Suppressor macrophage (primary cell): ENCODE measurements at regions not wholly inside any gene's neighbourhood (a gene's known extent, or its start where the extent isn't known, plus 50 kb on each side); places are given as distances from the start of the nearest gene placed in this dataset.
A peak's percentile ranks its signal among the peaks of the same experiment; 100 is the strongest.
"Not testable (repeated sequence)": the region's sequence is repeated elsewhere in the genome, so short reads cannot be mapped to it uniquely, and the experiment has no call there.

Experiments
- DNase-seq, 4 experiments: peaks; one replicate each; pipeline ENCODE4 v3.0.0-alpha.2; 2020 to 2022

DNA sequence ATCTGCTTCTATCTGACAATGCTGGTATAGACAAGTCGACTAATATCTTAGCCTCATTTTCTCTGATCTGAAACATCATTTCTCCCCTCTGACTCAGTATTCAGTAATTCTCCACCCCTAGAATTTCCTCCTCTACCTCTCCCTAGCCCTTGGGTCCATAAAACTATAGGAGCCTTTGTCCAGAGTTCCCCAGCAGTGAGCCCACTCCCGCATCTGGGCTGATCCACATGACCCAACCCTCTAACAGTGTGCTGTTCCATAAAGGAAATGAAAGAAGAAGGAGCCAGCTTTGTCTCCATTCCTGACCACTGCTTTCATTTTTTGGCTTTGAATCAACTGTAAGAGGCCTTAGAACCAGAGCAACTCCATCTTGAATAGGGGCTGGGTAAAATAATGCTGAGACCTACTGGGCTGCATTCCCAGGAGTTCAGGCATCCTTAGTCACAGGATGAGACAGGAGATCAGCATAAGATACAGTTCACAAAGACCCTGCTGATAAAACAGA is 222.7 kb upstream of the CDH8 start:
- DNase-seq = not testable (repeated sequence)

DNA sequence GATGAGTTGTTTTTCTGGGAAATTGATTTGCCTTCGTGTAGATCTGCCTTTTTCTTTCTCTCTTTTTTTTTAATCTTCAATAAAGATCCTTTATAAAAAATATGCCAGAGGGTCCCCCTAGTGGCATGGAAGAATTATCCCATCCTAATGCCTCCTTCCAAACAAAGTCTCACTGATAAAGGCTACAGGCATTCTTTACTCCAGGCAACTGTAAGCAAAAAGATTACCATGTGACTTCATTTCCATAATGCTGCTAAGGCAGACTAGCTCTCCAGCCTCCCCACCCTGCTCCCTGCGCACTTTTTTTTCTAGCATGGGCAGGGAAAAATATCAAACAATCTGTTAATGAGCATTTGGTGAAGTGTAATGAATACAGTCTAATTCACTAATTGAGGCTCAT is 220.2 kb upstream of the CDH8 start:
- peak in 2 of 4 experiments; percentile 1 to 3 for DNase-seq

DNA sequence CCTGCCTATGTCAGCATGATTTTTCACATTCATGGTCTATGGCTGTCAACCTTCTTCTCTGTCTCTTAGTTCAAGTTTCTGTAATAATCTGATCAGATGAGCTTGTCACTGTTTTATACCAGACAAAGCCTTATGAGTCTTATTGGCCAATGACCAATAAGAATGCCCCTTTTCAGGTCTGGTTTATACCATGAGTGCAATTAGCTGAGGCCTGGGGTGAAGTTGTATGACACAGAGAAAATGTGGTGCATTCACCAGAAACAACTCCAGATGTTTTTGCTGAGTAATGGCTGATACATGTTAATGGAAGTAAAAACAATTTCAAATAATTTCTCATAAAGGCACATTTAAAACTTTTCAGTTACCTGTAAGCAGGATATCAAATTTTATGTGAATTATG is 218.6 kb upstream of the CDH8 start:
- DNase-seq = no peak

DNA sequence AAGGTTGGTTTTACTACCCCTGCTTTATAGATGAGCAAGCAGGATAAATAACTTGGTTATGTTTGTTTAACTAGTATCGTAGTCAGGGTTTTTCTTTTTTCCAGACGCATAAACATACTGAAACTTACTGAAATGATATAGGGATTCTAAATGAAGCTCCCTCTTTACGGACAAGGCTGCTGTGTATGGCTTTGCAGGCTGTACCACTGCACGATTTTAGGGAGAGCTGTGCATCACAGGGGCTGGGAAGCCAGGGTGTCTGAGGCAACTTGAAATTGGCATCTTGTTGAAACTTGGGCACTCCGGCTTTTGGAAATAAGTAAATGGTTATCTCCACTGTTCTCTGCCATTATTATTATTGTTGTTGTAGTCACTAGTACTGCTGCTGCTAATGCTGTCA is 218.1 kb upstream of the CDH8 start:
- no peak for DNase-seq

DNA sequence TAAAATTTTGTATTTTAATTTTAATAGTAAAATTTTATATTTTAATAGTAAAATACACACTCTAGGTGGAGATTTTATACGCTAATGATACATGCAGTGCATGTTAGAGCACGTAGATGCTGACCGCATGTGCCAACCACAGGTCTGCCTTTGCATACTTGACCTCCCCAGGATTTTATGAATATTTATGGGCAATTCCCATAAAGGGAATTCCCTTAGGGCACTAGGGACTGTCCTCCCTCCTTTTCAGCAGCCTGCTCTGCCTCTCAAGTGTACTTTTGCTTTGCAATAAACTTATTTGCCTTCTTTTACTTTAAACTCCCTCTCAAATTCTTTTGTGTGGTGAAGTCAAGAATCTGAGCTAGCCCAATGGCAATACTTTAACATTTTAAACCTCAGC is 217.7 kb upstream of the CDH8 start:
- DNase-seq = no peak

DNA sequence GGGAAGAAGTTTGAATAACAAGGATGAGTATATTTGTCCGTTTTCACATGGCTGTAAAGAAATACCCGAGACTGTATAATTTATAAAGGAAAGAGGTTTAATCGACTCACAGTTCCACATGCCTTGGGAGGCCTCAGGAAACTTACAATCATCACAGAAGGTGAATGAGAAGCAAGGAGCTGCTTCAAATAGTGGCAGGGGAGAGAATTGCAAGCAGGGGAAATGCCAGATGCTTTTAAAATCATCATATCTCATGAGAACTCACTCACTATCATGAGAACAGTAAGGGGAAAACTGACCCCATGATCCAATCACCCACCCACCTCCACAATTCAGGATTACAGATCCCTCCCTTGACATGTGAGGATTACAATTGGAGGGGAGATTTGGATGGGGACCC is 212.8 kb upstream of the CDH8 start:
- DNase-seq = no peak

DNA sequence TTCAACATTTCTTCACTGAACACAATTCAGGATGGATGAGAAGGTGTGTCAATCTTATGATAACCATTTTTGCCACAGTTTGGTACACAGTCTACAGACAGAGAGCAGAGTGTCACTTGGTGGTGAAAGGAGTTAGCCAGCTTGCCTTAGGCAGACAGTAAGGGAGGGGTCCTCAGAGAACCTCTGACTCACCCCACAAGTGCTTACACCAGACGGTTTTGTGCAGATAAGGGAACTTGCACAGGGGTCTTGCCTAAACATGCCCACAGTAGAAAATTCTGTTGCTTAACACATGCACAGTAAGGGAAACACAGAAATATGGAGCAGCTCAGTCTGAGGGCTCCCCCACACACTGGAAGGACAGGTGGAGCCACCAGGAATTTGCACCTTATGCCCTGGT is 204.5 kb upstream of the CDH8 start:
- DNase-seq = no peak

DNA sequence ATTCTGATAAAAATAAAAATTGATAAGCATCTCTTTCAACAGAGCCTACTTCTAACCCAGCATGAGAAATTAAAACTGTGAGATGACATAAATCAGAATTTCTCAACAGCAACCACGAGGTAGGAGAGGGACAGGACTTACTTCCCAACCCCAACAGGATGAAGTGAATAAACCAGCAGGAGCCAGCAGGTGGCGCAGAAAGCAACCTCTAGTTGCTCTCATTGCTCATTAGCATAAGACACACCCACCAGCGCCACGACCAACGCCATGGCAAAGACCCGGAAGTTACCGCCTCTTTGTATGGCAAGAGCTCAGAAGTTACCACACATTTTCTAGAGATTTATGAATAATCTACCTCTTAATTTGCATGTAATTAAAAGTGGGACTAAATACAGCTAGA is 189.4 kb upstream of the CDH8 start:
- DNase-seq = peak; percentile 49 to 70 (median 62)

DNA sequence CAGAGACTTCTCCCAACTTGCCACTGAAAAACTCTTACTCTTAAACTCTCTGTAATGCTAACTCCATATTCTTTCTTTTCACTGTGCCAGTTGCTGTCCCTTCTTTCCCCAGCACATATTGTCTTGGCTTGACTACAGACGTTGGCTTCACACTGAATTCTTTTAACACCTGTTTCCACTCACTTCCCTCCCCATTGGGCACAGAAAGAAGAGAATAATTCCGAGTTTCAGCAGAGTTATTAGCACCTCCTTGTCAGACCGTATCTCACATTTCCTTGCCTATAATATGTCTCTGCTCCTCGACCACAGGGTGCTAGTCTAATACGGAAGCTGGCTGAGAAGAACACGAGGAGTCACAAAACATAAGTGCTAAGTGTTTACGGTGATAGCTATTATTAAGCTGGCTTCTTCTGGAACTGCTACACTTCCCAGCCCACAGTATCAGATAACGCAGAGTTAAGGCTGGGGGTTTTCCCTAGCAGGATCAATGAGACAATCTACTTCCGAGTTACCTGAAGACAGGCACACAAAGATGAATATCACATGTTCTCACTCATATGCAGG is 188.5 kb upstream of the CDH8 start:
- DNase-seq = no peak

DNA sequence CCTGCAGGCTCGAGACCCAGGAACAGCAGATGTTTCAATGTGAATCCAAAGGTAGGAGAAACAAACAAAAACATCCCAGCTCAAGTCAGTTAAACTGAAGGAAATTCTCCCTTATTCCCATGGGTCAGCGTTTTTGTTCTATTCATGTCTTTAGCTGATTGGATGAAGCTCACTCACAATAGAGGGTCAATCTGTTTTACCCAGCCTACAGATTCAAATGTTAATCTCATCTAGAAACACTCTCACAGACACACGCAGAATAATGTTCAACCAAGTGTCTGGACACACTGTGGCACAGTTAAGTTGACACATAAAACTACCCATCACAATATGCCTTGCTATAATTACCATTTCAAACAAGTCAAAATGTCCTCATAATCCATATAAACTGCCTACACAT is 180.6 kb upstream of the CDH8 start:
- DNase-seq = no peak

DNA sequence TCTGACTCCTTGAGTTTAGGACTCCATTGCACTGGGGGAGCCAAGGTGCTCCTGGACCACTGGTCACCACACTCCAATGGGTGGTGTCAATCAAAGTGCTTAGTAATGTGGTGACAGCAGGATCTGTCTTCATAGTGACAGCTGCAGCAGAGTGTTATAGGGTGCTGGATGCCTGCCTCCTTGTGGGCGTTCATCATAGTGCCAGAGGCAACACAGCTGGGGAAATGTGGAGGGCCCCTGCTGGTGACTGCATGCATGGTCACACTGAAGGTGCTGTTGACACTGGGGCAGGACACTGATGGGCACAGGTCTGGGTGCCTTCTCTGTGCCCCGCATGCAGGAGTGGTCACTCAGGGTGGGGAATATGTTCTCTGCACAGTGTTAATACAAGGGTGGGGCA is 177.5 kb upstream of the CDH8 start:
- DNase-seq = no peak

DNA sequence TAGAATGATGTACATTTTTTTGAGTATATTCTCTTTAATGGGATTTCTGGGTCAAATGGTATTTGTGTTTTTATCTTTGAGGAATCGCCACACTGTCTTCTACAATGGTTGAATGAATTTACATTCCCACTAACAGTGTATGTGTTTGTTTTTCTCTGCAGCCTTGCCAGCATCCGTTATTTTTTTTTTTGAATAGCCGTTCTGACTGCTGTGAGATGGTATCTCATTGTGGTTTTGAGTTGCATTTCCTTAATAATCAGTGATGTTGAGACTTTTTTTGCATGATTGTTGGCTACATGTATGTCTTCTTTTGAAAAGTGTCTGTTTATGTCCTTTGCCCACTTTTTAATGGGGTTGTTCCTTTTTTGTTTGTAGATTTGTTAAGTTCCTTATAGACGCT is 172.7 kb upstream of the CDH8 start:
- no peak for DNase-seq

DNA sequence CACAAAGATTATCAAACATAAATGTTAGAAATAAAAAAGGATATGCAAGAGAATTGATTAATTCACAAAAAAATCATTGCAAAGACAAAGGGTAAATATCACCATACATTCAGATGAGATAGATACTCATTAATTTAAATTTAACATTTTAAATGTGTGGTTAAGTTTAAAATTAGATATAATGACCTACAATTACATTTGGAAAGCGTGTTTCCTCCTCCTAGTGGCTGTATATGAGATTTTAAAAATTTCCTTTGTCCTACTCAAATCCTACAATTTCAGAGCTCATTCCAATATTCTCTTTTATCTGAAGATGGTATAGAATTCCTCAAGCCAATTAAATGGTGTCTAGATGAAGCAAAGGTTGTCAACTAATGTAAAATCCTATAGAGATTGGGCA is 169.2 kb upstream of the CDH8 start:
- DNase-seq = no peak

DNA sequence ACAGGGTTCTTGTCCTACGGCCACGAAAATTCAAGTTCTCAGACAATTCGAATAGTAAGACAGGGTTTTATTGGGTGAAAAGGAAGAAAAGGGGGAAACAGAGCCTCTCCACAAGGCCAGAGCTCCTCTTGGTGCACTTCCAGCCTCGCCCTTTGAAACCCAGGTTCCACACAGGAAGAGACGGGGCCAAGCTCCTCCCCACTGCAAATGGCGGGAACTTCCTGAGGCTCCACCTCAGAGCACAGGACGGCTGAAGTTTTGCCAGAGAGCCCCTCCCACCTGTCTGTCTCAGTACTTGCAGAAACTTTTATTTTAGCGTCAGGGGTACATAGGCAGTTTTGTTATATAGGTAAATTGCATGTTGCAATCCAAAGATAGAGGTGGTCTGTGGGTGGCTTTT is 165.7 kb upstream of the CDH8 start:
- DNase-seq = no peak

DNA sequence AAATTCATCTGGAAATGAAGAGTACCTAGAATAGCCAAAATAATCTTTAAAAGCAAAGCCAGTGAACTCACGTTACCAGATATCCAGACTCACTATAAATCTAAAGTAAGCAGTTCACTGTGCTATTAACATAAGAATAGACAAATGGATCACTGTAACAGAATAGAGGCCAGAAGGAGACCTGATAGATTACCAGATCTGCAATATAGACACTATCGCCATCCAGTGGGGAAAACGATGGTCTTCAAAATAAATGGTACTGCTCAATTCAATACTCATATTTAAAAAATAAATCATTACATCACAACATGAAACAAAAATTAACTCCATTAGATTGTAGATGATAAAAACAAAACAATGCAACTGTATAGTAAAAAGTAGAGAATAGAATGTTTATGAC is 158.6 kb upstream of the CDH8 start:
- no peak for DNase-seq

DNA sequence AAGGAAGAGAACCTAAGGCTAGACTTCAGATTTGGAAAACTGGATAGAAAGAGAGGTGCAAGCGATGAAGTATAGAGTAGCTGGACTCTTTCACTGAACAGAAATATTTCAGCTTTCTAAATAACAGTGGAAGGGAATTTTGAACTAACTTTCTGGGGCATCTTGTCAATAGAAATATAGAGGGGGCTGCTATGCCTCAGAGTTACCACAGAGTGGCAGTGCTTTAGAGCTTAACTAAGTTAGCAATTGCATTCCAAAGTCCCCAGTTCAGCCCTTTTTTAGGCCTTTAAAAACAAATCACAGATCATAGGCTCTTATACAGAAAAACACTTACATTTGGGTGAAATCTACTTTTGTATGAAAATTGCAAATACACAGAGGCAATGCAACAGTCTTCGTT is 154.2 kb upstream of the CDH8 start:
- DNase-seq = peak in 2 of 4 experiments; percentile 3

DNA sequence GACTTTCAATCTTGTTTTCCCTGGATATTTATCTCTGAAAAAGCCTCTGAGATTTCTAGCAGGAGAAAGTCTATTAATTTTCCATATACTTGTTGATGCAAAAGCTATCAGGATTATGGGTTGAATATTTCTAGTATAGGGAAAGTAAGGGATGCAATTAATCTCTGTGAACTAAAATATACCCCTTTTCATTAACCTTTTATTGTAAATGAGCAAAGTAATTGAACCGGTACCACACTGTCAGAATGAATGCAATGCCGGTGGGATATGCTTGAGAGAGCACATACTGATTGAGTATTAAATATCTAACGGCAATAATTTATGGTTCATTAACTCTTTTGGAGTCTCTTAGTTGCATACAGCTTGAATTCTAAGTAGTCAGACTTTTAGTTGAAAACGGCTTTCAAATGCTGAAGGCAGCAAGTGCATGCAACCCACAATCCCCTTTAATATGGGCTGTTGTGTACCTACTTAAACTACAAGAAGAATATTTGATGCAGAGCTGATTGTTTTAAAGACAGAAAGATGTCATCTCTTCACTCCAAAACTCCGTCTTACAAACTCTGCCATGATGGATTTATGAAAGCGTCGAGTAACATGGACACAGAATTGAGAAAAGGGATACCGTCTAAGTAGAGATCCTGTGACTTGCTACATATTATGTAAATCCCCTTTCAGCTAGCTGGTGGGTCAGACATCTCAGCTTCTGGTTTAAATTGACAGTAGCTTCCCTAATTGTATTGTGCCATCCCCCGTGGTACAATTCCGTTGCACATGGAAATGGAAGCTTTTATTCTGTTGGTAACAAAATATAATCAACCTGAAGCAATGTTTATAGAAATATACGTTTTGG is 141.3 kb upstream of the CDH8 start:
- DNase-seq = no peak

DNA sequence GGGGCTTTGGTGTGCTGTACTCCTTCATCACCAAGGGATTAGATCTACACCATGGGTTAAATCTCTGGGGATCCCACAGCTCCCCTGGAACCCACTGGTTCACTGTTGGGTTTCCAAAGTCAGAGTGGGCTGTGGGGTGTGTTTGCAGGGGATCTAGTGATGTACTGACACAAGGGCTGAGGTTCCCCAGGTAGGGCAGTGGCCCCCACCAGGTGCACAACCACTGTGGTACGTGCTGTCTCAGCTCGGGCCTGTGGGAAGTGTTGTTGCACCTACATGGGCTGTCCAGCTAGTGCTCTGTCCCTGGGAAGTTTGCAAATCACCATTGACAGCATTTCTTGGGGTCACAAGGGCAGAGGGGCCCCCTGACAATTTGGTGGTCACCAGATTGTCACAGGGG is 134.4 kb upstream of the CDH8 start:
- DNase-seq = no peak

DNA sequence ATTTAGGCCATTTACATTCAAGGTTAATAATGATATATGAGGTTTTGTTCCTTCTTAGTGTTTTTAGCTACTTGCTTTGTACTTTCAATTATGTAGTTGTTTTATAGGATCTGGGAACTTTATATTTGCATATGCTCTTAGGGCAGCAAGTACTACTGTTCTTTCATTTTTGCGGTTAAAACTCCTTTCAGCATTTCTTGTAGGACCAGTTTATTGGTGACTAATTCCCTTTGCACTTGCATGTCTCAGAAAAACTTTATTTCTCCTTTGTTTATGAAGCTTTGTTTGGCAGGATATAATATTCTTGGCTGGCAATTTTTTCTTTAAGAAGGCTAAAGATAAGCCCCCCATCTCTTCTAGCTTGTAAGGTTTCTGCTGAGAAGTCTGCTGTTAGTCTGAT is 131.3 kb upstream of the CDH8 start:
- no peak for DNase-seq

DNA sequence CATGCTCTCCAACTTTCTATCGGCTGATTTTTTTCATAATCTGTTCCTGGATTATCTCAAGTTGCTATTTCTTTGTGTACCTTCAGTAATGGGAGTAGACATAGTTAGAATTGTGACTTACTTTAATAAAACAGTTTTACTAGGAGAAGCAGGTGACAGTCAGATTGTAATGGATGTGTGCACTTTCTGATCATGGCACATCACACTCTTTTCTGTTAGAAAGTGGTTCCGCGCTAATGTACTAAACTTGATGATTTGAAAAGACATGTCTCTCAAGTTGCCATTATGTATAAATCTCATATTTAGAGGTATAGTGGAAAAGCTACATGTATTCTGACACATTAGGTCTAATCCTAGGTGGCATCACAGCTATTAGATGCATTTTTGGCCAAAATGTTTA is 121.3 kb upstream of the CDH8 start:
- no peak for DNase-seq

DNA sequence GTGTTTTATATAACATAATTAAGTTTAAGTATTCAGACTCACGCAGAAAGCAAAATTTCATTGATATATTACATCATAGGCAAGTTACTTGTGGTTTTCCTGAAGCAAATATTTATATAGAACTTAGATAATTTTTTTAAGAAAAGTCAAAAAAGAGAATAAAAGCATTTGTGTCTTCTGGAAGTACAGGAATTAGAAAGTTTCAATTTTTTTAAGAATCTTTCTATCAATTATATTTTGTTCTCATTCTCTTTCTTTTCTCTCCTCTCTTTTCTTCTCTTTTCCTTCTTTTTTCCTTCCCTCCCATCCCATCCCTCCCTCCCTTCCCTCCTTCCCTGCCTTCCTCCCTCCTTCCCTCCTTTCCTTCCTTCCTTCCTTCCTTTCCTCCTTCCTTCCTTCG is 120.7 kb upstream of the CDH8 start:
- DNase-seq = no peak

DNA sequence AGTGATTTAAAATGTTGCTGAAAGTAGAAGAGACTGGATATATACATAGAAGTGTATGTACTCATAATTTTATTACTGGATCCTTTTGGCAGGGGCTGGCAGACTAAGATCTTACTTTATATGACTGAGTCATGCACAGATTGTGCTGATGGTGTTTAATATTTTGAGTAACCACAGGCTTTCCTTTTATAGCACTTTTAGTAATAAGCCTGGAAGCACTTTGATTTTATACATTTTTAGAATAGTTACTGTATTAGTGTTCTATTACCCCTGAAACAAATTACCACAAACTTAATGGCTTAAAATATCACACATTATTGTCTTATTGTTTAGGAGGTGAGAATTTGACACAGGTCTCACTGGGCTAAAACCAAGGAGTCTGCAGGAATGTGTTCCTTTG is 113.4 kb upstream of the CDH8 start:
- DNase-seq = no peak

DNA sequence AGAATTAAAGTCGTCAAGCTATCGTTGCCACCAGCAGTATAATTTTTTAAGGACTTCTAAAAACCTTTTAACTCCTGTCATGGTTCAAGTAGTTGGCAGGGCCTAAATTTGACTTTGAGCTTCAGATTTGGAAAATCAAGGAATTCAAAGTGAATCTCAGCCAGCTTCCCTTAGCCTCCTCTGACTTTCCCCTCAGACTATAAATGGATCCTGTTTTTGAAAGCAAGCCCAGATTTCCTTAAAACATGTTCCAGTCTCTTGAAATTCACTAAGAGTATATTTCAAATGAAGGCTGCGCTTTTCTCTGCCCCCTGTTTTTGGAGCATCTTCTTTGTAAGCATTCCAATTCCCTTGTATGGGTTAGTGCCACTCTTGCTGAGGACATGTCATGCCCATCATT is 101.8 kb upstream of the CDH8 start:
- DNase-seq = no peak

DNA sequence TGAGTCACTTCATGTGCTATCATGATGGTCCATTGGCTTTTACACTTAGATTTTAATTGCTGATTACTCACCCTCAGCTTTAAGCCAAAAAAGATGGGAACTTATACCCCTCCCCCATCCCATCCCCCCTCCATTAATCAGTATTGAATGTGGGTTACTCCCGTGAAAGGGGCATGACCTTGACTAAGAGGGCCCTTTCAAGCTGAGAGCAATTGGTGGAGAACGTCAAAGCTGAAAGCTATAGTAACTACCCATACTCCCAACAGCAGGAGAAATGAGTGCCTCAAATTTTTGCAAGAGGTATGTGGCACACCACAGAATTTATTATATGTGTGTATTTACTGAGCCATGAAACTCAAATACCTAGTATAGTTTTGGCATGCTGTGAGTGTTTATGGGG is 99.7 kb upstream of the CDH8 start:
- no peak for DNase-seq

DNA sequence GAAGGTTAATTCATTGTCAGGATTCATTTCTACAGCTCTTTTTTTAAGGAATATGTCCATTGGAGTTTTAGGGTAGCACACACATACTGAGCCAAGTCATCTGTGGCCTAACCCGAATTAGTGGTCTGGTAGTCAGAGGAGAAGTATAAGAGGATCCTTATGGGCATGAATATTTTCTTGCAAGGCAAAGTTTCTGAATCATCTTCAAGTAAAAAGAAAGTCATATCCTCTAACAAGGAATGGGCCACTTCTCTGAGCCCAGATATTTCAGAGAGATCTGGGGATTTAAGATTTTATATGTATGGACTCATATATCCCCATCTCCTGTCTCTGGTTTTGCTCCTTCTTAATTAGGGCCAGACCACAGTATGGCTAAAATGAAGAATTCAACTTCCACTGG is 99.2 kb upstream of the CDH8 start:
- DNase-seq = no peak
